Activated CD8-positive, alpha-beta memory T cell treated with anti-CD3 and anti-CD28 coated beads for 24 hours (primary cell): ENCODE measurements at regions not wholly inside any gene's neighbourhood (a gene's known extent, or its start where the extent isn't known, plus 50 kb on each side); places are given as distances from the start of the nearest gene placed in this dataset.

Source experiments
- DNase-seq: peaks from one replicate; pipeline ENCODE4 v3.0.0-alpha.2; 2020

GRCh38 chr15:98203872-98204660 lies 243.6 kb downstream of the ARRDC4 start:
- no peak for DNase-seq

- DNase-seq: no peak
Measured at GRCh38 chr15:98207928-98208327, 247.4 kb downstream of the ARRDC4 start.

- DNase-seq: no peak
Measured at GRCh38 chr15:98213346-98213979, 253.0 kb downstream of the ARRDC4 start.

DNA sequence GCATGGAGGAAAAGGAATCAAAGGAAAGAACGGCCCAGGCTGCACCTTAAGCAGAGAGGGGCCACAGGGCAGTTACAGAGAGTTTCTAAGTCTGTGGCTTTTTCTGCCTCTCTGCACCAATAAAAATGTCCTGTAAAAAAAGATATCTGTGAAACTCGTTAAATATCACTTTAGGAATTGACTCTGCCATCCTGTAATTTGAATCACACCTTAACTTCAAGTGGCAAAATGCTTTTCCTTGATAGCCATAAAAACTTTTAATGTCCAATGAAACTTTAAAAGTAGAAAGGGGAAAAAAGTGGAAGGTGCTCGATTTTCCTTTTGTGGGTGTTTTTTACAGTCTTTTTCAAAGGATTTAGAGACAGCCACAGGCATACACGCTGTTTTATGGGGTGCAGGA lies 255.7 kb downstream of the ARRDC4 start:
- DNase-seq: no peak

DNA sequence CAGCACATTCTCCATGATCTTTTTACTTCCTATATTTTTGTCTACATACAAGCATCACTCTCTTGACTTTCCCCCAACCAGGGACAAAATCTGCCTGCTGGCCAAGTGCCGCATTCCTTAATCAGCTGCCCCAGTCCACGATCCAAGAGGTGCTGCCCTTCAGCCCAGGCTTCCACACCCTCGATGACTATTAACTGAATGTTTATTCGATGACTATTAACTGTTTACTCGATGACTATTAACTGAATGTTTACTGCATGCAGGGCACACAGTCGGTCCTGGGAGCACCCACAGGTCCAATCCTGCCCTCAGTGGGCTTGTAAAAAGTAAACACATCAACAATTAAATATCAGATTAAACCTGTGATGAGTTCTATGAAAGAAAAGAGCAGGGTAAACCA lies 256.9 kb downstream of the ARRDC4 start:
- DNase-seq: no peak

- DNase-seq: no peak
Measured at GRCh38 chr15:98221144-98221543, 260.6 kb downstream of the ARRDC4 start.

- DNase-seq: no peak
Measured at GRCh38 chr15:98221577-98221976, 261.1 kb downstream of the ARRDC4 start.

GRCh38 chr15:98226149-98226548 lies 265.6 kb downstream of the ARRDC4 start:
- DNase-seq: no peak

DNA sequence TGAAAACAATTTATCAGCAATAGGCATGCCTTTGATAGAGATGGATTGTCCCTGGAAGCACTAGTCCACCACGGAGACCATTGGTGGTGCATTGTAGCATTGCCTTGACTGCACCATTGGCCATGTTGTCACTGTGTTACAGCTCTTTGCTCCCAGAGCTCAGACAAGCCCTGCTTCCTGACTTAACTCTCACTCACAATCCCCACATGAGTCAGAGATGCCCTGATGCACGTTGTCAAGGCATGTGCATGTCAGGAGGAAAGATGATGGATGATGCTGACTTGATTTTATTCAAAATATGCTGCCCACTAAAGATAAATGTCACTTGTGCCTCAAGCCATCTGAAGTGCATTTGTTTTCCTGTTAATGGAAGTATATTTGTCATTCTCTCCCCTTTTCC lies 266.1 kb downstream of the ARRDC4 start:
- no peak for DNase-seq

- no peak for DNase-seq
Measured at GRCh38 chr15:98228846-98229245, 268.3 kb downstream of the ARRDC4 start.

DNA sequence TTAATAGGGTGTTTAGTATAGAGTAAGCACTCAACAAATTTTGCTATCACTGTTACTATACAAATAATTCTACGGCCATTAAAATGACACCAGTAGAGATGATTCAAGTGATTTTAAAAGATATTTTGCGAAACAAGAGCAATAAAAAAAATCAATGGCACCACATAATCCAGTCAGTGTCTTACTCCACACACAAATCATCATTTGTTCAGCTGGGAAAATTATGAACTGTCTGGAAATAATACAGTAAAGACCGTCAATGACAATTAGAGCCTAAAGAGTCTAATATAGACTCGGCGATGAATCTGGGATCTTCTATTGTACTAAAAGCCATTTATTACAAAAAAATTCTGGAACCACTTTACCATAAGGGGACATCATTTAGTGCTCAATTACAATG lies 270.5 kb downstream of the ARRDC4 start:
- DNase-seq: no peak

- no peak for DNase-seq
Measured at GRCh38 chr15:98231696-98232440, 271.4 kb downstream of the ARRDC4 start.

DNA sequence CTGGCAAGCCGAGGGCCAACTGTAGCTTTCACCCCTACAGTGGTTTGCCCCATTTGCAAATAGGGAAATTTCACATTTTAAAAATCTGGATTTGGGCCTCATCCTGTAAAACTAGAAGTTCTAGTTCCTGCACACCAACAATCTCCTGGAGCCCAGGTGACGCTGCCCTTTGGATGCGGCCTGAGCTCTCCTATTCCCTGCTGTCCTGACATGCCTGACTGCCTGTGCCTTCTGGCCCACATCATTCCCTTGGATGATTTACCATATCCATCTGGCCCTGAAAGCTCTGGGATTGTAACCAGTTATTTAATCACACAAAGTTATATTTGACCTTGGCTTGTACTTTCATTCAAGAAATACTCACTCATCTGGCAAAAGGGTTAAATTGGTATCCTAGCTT lies 272.3 kb downstream of the ARRDC4 start:
- DNase-seq: no peak

DNA sequence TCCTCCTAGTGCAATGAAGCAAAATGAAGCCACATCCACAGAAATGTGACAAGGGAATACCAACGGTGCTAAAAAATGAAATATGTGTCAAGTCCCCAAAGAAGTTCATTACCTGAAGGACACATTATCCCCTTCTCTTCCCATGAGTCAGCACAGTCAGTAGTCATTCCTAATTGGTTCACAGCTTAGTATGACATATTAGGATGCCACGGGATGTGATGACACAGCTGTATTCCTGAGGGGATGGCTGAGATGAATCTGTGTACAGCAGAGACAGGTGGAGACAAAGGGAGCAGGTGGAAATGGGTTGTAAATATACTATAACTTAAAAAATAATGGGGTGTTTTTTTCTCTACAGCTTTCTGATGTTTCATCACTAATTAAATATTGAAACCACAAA lies 273.4 kb downstream of the ARRDC4 start:
- DNase-seq: no peak

DNA sequence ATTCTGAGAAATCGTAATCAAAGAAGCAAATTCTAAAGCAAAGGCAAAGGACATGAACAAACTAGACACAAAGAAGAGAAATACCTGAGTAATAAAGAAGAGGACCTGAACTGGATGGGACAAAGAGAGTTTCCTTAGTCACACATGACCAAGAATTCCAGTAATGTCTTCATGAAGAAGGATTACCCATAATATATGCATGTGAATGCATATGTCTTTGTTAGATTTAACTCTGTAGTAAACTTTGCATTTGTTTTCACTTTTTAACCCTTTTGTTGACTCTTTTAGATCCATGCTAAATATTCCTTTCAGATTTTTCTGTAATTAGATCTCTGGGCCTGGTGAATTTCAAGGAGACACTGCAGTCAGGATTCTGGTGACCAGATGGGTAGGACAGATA lies 279.8 kb downstream of the ARRDC4 start:
- no peak for DNase-seq

- DNase-seq: no peak
Measured at GRCh38 chr15:98241032-98241554, 280.6 kb downstream of the ARRDC4 start.

GRCh38 chr15:98257290-98257689 lies 296.8 kb downstream of the ARRDC4 start:
- DNase-seq: no peak

DNA sequence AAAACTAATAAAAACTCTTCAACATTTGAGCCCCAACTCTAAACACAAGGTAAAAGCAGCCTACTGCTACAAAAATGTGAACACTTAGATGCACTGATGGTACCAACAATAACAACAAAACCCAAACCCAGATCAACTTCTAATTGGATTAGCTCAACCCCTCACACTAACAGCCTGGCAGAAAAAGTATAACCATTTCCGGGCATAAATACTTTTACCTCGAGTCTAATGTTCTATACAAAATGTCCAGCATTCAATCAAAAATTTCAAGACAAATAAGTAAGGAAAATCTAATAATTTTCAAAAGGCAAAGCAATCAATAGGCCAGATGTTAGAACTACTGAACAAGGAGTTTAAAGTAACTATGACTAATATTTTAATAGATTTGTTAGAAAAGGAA lies 303.3 kb downstream of the ARRDC4 start:
- DNase-seq: no peak

GRCh38 chr15:98266295-98266694 lies 305.8 kb downstream of the ARRDC4 start:
- DNase-seq: no peak

DNA sequence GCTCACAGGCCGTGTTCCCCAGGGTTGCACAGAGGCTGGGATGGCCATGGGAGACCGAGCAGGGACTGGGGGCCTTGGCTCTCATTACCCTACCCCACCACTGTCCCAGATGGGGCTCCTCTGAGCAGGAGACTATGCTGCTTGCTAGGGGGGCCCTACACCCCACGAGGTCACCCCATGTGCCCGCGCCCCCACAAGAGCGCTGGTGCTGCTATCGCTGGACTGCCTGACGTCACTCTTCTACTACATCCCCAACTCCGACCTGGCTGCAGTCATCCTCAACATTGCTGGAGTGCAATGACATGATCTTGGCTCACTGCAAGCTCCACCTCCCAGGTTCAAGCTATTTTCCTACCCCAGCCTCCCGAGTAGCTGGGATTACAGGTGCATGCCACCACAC lies 307.7 kb downstream of the ARRDC4 start:
- DNase-seq: no peak

- no peak for DNase-seq
Measured at GRCh38 chr15:98272625-98273024, 312.1 kb downstream of the ARRDC4 start.

DNA sequence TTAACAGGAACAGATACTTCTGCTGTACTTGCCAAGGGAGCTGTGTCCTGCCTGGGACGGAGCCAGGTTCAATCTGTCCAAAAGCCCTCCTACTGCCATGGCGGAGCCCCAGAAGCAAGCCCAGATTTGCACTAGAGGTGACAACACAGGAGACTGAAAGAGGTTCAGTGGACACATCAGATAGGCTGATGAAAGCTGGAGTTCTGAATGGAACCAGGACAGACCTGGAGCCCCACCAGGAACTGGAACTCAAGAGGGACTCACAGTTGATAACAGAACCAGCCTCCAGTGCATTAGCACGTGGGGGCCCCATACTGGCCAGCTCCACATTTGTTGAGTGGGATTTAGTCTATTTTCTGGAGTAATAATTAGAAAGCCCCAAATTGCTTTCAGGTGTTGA lies 315.5 kb downstream of the ARRDC4 start:
- no peak for DNase-seq

DNA sequence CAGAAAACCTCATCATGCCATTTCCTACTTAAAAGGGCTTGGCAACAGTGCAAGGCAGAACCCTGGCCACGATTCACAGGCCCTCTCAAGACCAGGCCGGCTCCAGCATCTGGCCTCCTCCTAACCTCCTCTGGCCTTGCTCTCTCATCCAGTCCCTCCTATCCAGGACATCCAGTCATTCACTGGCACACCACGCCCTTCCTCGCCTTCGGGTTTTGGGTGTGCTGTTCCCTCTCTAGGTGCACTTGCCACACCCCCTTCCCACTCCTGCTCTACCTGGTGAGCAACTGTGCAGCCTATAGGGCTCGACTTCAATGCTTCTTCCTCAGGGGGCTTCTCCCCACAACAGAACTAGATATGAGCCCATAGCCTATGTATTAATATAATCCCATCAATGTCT lies 317.1 kb downstream of the ARRDC4 start:
- DNase-seq: no peak
